Sigmoid colon (tissue), 4 donors: ENCODE measurements at regions not wholly inside any gene's neighbourhood (a gene's known extent, or its start where the extent isn't known, plus 50 kb on each side); places are given as distances from the start of the nearest gene placed in this dataset.

ENCODE experiments used
- POLR2A ChIP-seq, 2 donors: fragments of 450-650 bp; IDR thresholded peaks; one replicate each; pipeline ENCODE4 v1.6.1; 2016; ENCODE audit warnings: antibody characterized with exemption in 2 of 2, mild to moderate bottlenecking in 2 of 2, moderate library complexity in 2 of 2
- POLR2AphosphoS5 ChIP-seq, 4 donors: sonication (generic); formaldehyde crosslinking; IDR thresholded peaks; one replicate each; pipeline ENCODE4 v1.6.1; 2017; ENCODE audit warnings: antibody characterized with exemption in 4 of 4
- TF ChIP-seq, protein P1 (sequence below), 4 experiments: fragments of 450-650 bp in 3 of 4; fragments of 200-600 bp in 1 of 4; IDR thresholded peaks; one replicate each; pipeline ENCODE4 v1.5.1; 2016 to 2019; ENCODE audit warnings: antibody characterized with exemption in 4 of 4, mild to moderate bottlenecking in 3 of 4, moderate library complexity in 2 of 4

GRCh38 chr19:32070101-32070500, 275.3 kb upstream of the ZNF507 start:
- TF ChIP-seq, protein P1, sequence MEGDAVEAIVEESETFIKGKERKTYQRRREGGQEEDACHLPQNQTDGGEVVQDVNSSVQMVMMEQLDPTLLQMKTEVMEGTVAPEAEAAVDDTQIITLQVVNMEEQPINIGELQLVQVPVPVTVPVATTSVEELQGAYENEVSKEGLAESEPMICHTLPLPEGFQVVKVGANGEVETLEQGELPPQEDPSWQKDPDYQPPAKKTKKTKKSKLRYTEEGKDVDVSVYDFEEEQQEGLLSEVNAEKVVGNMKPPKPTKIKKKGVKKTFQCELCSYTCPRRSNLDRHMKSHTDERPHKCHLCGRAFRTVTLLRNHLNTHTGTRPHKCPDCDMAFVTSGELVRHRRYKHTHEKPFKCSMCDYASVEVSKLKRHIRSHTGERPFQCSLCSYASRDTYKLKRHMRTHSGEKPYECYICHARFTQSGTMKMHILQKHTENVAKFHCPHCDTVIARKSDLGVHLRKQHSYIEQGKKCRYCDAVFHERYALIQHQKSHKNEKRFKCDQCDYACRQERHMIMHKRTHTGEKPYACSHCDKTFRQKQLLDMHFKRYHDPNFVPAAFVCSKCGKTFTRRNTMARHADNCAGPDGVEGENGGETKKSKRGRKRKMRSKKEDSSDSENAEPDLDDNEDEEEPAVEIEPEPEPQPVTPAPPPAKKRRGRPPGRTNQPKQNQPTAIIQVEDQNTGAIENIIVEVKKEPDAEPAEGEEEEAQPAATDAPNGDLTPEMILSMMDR (IDR thresholded peaks at IDR 0.05), result no peak
- no peak for TF ChIP-seq POLR2A (IDR thresholded peaks at IDR 0.05)
- no peak for TF ChIP-seq POLR2AphosphoS5 (IDR thresholded peaks at IDR 0.05)
